HCT116 (cell line): ENCODE measurements at regions not wholly inside any gene's neighbourhood (a gene's known extent, or its start where the extent isn't known, plus 50 kb on each side); places are given as distances from the start of the nearest gene placed in this dataset.

Source experiments
- CEBPB ChIP-seq: IDR thresholded peaks from 2 replicates; pipeline ENCODE4 v1.6.1; 2012; ENCODE audit warnings: low read depth
- EGR1 ChIP-seq: IDR thresholded peaks from 2 replicates; pipeline ENCODE4 v1.6.1; 2012; ENCODE audit warnings: low read depth
- EZH2 ChIP-seq: fragments of 200-600 bp; sonication (generic); IDR thresholded peaks from 2 replicates; pipeline ENCODE4 v1.6.1; 2017; ENCODE audit warnings: antibody characterized with exemption, mixed run types
- POLR2A ChIP-seq: IDR thresholded peaks from 2 replicates; pipeline ENCODE4 v1.7.0; 2011; ENCODE audit warnings: borderline replicate concordance; ENCODE audit not compliant: insufficient read depth, insufficient read length; ENCODE audit errors: extremely low read depth
- POLR2AphosphoS5 ChIP-seq: IDR thresholded peaks from 2 replicates; pipeline ENCODE4 v1.6.1; 2011; ENCODE audit warnings: mild to moderate bottlenecking, low read depth, low read length, moderate library complexity
- SIN3A ChIP-seq: IDR thresholded peaks from 2 replicates; pipeline ENCODE4 v1.6.1; 2012; ENCODE audit warnings: low read depth
- SP1 ChIP-seq: IDR thresholded peaks from 2 replicates; pipeline ENCODE4 v1.6.1; 2012; ENCODE audit warnings: low read depth
- ZBTB33 ChIP-seq: IDR thresholded peaks from 2 replicates; pipeline ENCODE4 v1.6.1; 2011; ENCODE audit warnings: mild to moderate bottlenecking, low read length, moderate library complexity; ENCODE audit not compliant: insufficient replicate concordance; ENCODE audit errors: extremely low read depth
- ZFX ChIP-seq: fragments of 450-650 bp; IDR thresholded peaks from 2 replicates; pipeline ENCODE4 v1.6.1; 2017
- ZNF274 ChIP-seq: fragments of 200-500 bp; sonication (Bioruptor generic); IDR thresholded peaks from 2 replicates; pipeline ENCODE4 v1.6.1; 2014; ENCODE audit warnings: mild to moderate bottlenecking, low read depth, low read length, inconsistent platforms
- TF ChIP-seq, protein P1 (sequence below), 3 experiments: fragments of 200-600 bp in 1 of 3; sonication (generic) in 1 of 3; IDR thresholded peaks in 2 of 3; conservative IDR thresholded peaks in 1 of 3; 2 replicates each; pipeline ENCODE4 v1.5.1; 2012 to 2017; ENCODE audit warnings: low read depth in 2 of 3, low read length in 2 of 3, antibody characterized with exemption in 1 of 3, borderline replicate concordance in 1 of 3, control low read depth in 1 of 3, mild to moderate bottlenecking in 1 of 3, mixed read lengths in 1 of 3, mixed run types in 1 of 3, moderate library complexity in 1 of 3; ENCODE audit not compliant: insufficient read depth in 1 of 3
- TF ChIP-seq, protein P2 (sequence below): IDR thresholded peaks from 2 replicates; pipeline ENCODE4 v1.6.1; 2012

DNA sequence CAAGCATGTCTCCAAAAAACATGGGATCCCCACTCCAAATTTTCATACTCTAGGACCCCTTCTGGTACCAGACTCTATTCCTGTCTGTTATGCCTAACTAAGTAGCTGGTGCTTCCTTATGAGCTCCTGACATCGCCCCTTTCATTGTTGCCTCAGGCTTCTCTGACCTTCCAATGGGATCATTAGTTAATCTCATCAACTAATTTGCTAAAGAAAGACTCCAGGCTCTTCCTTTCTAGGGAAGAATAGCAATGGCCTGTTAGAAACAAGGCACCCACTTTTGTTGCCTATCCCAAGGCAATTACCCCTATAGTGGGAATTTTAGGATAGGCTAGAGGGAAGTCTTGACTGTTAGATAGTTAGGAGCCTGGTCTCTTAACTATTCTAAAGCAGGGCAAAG is 369.5 kb downstream of the MLLT3 start:
- TF ChIP-seq POLR2AphosphoS5 (no peak), ZBTB33 (no peak), CEBPB (no peak), POLR2A (no peak), EZH2 (no peak), SP1 (no peak), ZFX (no peak), EGR1 (no peak), ZNF274 (no peak), SIN3A (no peak)
- TF ChIP-seq, protein P1, sequence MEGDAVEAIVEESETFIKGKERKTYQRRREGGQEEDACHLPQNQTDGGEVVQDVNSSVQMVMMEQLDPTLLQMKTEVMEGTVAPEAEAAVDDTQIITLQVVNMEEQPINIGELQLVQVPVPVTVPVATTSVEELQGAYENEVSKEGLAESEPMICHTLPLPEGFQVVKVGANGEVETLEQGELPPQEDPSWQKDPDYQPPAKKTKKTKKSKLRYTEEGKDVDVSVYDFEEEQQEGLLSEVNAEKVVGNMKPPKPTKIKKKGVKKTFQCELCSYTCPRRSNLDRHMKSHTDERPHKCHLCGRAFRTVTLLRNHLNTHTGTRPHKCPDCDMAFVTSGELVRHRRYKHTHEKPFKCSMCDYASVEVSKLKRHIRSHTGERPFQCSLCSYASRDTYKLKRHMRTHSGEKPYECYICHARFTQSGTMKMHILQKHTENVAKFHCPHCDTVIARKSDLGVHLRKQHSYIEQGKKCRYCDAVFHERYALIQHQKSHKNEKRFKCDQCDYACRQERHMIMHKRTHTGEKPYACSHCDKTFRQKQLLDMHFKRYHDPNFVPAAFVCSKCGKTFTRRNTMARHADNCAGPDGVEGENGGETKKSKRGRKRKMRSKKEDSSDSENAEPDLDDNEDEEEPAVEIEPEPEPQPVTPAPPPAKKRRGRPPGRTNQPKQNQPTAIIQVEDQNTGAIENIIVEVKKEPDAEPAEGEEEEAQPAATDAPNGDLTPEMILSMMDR (IDR thresholded peaks at IDR 0.05 in 2 of 3, conservative IDR thresholded peaks at IDR 0.05 in 1 of 3; ENCODE audit: borderline replicate concordance in 1 of 3, insufficient read depth in 1 of 3, low read depth in 2 of 3, low read length in 2 of 3) = no peak
- TF ChIP-seq, protein P2, sequence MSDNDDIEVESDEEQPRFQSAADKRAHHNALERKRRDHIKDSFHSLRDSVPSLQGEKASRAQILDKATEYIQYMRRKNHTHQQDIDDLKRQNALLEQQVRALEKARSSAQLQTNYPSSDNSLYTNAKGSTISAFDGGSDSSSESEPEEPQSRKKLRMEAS = no peak
